Caco-2 (cell line): ENCODE measurements at regions not wholly inside any gene's neighbourhood (a gene's known extent, or its start where the extent isn't known, plus 50 kb on each side); places are given as distances from the start of the nearest gene placed in this dataset.

Source experiments
- BruUV-seq: library from RNA; stranded (reverse); fragments of 400-500 nt; replicated peaks from 2 replicates; lab custom pipeline; 2021; lab: Mats Ljungman, UMichigan
- CTCF ChIA-PET: fragments of 300-600 bp; sonication (Branson Sonifier 250); formaldehyde crosslinking; loops from one replicate; lab custom pipeline; 2022; ENCODE audit warnings: antibody characterized with exemption; lab: Charles Lee
- POLR2A ChIA-PET: fragments of 300-600 bp; sonication (Branson Sonifier 250); formaldehyde crosslinking; loops from one replicate; lab custom pipeline; 2022; ENCODE audit warnings: antibody characterized with exemption; lab: Charles Lee
- DNase-seq, 2 experiments: peaks; one replicate each; pipeline versions ENCODE4 v3.0.0 to v3.0.0-alpha.2; 2020 to 2022
- H3K27me3 ChIP-seq: replicated peaks from 2 replicates; pipeline ENCODE4 v1.6.0; 2011; ENCODE audit warnings: low read length; ENCODE audit not compliant: control insufficient read depth, insufficient read depth
- H3K36me3 ChIP-seq: 2 replicates; pipeline ENCODE4 v1.5.1; 2011; ENCODE audit warnings: low read length; ENCODE audit not compliant: control insufficient read depth, insufficient read depth
- H3K4me1 ChIP-seq: fragments of 250-450 bp; sonication (Bioruptor Pico); 2 replicates; pipeline ENCODE4 v1.5.1; 2020; ENCODE audit warnings: mild to moderate bottlenecking
- H3K4me3 ChIP-seq: 2 replicates; pipeline ENCODE4 v1.5.1; 2011; ENCODE audit warnings: low read depth, mild to moderate bottlenecking, control low read depth, low read length
- H3K9me3 ChIP-seq: fragments of 250-450 bp; sonication (Bioruptor Pico); 2 replicates; pipeline ENCODE4 v1.5.1; 2020; ENCODE audit warnings: mild to moderate bottlenecking, moderate library complexity
- H3K27ac Mint-ChIP-seq: one replicate; pipeline ENCODE4 v1.8.0; 2022; ENCODE audit warnings: mixed read lengths; ENCODE audit not compliant: unreplicated experiment
- H3K27me3 Mint-ChIP-seq: one replicate; pipeline ENCODE4 v1.8.0; 2022; ENCODE audit warnings: mixed read lengths; ENCODE audit not compliant: insufficient read depth, unreplicated experiment
- H3K36me3 Mint-ChIP-seq: one replicate; pipeline ENCODE4 v1.8.0; 2022; ENCODE audit warnings: mild to moderate bottlenecking, mixed read lengths; ENCODE audit not compliant: insufficient read depth, unreplicated experiment
- H3K4me1 Mint-ChIP-seq: one replicate; pipeline ENCODE4 v1.8.0; 2022; ENCODE audit warnings: low read depth, mixed read lengths; ENCODE audit not compliant: unreplicated experiment
- H3K4me3 Mint-ChIP-seq: one replicate; pipeline ENCODE4 v1.8.0; 2022; ENCODE audit warnings: mild to moderate bottlenecking, moderate library complexity, mixed read lengths; ENCODE audit not compliant: unreplicated experiment
- H3K9me3 Mint-ChIP-seq: one replicate; pipeline ENCODE4 v1.8.0; 2022; ENCODE audit warnings: mixed read lengths; ENCODE audit not compliant: unreplicated experiment
- CTCF ChIP-seq, 2 experiments: fragments of 200-600 bp in 1 of 2; IDR thresholded peaks; 1 replicate in 1 of 2; 2 replicates in 1 of 2; pipeline versions ENCODE4 v1.5.1 to v1.8.0; 2011 to 2022; ENCODE audit warnings: antibody characterized with exemption in 1 of 2, control low read depth in 1 of 2, inconsistent platforms in 1 of 2, low read depth in 1 of 2, low read length in 1 of 2, mild to moderate bottlenecking in 1 of 2, moderate library complexity in 1 of 2; ENCODE audit not compliant: insufficient read depth in 1 of 2, severe bottlenecking in 1 of 2, unreplicated experiment in 1 of 2
- intact Hi-C: fragments of 100-400 bp; cut with micrococcal nuclease; formaldehyde crosslinking; loops from one replicate; pipeline ENCODE4 v1.10.0; 2022; ENCODE audit not compliant: unreplicated experiment

- DNase-seq = no peak
- H3K27ac Mint-ChIP-seq = no peak overlapping the region
- Histone ChIP-seq H3K4me1 (no peaks in the 10 kb centered on the region), H3K4me3 (no peak overlapping the region), H3K9me3 (no peaks in the 10 kb centered on the region; the same call in 1 of the 2 replicates), H3K27me3 (no peaks in the 10 kb centered on the region), H3K36me3 (no peaks in the 10 kb centered on the region)
- BruUV-seq = no TSS peak
- intact Hi-C loops = no loop called here
- POLR2A ChIA-PET = no interaction called here
- no peak overlapping the region for H3K4me3 Mint-ChIP-seq
- no peaks in the 10 kb centered on the region for H3K4me1 Mint-ChIP-seq
- H3K9me3 Mint-ChIP-seq = no peaks in the 10 kb centered on the region
- no peak for TF ChIP-seq CTCF (IDR thresholded peaks at IDR 0.05; ENCODE audit: insufficient read depth in 1 of 2, low read depth in 1 of 2, low read length in 1 of 2, severe bottlenecking in 1 of 2, unreplicated experiment in 1 of 2)
- no peaks in the 10 kb centered on the region for H3K36me3 Mint-ChIP-seq
- CTCF ChIA-PET = no interaction called here
- H3K27me3 Mint-ChIP-seq = peaks cover 7% of the 10 kb centered on the region
These were observed 225.8 kb downstream of the UQCRFS1 start for GRCh38 chr19:28987177-28987576.

GRCh38 chr19:28985201-28985600 is 227.8 kb downstream of the UQCRFS1 start:
- intact Hi-C loops = no loop called here
- no peaks in the 10 kb centered on the region for H3K9me3 Mint-ChIP-seq

GRCh38 chr19:28984315-28984714 is 228.6 kb downstream of the UQCRFS1 start:
- Mint-ChIP-seq H3K4me3 (no peak overlapping the region), H3K36me3 (no peaks in the 10 kb centered on the region), H3K27me3 (peaks cover 15% of the 10 kb centered on the region), H3K9me3 (no peaks in the 10 kb centered on the region), H3K4me1 (no peaks in the 10 kb centered on the region), H3K27ac (no peak overlapping the region)
- no peak for DNase-seq
- ChIA-PET CTCF (no interaction called here), POLR2A (no interaction called here)
- no TSS peak for BruUV-seq
- intact Hi-C loops = no loop called here
- TF ChIP-seq CTCF (IDR thresholded peaks at IDR 0.05; ENCODE audit: insufficient read depth in 1 of 2, low read depth in 1 of 2, low read length in 1 of 2, severe bottlenecking in 1 of 2, unreplicated experiment in 1 of 2) = no peak
- Histone ChIP-seq H3K27me3 (no peaks in the 10 kb centered on the region), H3K4me3 (no peak overlapping the region), H3K4me1 (no peaks in the 10 kb centered on the region), H3K36me3 (no peaks in the 10 kb centered on the region), H3K9me3 (no peaks in the 10 kb centered on the region; the same call in 1 of the 2 replicates)

More at GRCh38 chr19:28985201-28985600, 227.8 kb downstream of the UQCRFS1 start:
- Mint-ChIP-seq H3K4me3 (no peak overlapping the region), H3K4me1 (no peaks in the 10 kb centered on the region), H3K27me3 (peaks cover 11% of the 10 kb centered on the region), H3K27ac (no peak overlapping the region), H3K36me3 (no peaks in the 10 kb centered on the region)
- DNase-seq = no peak
- POLR2A ChIA-PET = no interaction called here
- Histone ChIP-seq H3K27me3 (no peaks in the 10 kb centered on the region), H3K9me3 (no peaks in the 10 kb centered on the region; the same call in 1 of the 2 replicates), H3K4me3 (no peak overlapping the region), H3K36me3 (no peaks in the 10 kb centered on the region), H3K4me1 (no peaks in the 10 kb centered on the region)
- BruUV-seq = no TSS peak
- CTCF ChIA-PET = no interaction called here
- no peak for TF ChIP-seq CTCF (IDR thresholded peaks at IDR 0.05; ENCODE audit: insufficient read depth in 1 of 2, low read depth in 1 of 2, low read length in 1 of 2, severe bottlenecking in 1 of 2, unreplicated experiment in 1 of 2)
